ENCODE measurements at regions not wholly inside any gene's neighbourhood (a gene's known extent, or its start where the extent isn't known, plus 50 kb on each side); places are given as distances from the start of the nearest gene placed in this dataset.

GRCh38 chr2:223460774-223461211, 141.4 kb downstream of the SCG2 start (continued):
- TF ChIP-seq, protein P1, sequence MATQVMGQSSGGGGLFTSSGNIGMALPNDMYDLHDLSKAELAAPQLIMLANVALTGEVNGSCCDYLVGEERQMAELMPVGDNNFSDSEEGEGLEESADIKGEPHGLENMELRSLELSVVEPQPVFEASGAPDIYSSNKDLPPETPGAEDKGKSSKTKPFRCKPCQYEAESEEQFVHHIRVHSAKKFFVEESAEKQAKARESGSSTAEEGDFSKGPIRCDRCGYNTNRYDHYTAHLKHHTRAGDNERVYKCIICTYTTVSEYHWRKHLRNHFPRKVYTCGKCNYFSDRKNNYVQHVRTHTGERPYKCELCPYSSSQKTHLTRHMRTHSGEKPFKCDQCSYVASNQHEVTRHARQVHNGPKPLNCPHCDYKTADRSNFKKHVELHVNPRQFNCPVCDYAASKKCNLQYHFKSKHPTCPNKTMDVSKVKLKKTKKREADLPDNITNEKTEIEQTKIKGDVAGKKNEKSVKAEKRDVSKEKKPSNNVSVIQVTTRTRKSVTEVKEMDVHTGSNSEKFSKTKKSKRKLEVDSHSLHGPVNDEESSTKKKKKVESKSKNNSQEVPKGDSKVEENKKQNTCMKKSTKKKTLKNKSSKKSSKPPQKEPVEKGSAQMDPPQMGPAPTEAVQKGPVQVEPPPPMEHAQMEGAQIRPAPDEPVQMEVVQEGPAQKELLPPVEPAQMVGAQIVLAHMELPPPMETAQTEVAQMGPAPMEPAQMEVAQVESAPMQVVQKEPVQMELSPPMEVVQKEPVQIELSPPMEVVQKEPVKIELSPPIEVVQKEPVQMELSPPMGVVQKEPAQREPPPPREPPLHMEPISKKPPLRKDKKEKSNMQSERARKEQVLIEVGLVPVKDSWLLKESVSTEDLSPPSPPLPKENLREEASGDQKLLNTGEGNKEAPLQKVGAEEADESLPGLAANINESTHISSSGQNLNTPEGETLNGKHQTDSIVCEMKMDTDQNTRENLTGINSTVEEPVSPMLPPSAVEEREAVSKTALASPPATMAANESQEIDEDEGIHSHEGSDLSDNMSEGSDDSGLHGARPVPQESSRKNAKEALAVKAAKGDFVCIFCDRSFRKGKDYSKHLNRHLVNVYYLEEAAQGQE (IDR thresholded peaks at IDR 0.05; ENCODE audit: low read depth, low read length), result peak; percentile 40; the same call in 1 of the 2 replicates
- TF ChIP-seq RCOR1 (IDR thresholded peaks at IDR 0.05; ENCODE audit: low read length) (no peak), FOXM1 (IDR thresholded peaks at IDR 0.05; ENCODE audit: low read depth) (peak; percentile 91)
- TF ChIP-seq, protein P2, sequence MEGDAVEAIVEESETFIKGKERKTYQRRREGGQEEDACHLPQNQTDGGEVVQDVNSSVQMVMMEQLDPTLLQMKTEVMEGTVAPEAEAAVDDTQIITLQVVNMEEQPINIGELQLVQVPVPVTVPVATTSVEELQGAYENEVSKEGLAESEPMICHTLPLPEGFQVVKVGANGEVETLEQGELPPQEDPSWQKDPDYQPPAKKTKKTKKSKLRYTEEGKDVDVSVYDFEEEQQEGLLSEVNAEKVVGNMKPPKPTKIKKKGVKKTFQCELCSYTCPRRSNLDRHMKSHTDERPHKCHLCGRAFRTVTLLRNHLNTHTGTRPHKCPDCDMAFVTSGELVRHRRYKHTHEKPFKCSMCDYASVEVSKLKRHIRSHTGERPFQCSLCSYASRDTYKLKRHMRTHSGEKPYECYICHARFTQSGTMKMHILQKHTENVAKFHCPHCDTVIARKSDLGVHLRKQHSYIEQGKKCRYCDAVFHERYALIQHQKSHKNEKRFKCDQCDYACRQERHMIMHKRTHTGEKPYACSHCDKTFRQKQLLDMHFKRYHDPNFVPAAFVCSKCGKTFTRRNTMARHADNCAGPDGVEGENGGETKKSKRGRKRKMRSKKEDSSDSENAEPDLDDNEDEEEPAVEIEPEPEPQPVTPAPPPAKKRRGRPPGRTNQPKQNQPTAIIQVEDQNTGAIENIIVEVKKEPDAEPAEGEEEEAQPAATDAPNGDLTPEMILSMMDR (IDR thresholded peaks at IDR 0.05), result no peak

- Histone ChIP-seq H3K27me3 (ENCODE audit: insufficient read depth) (no peaks in the 10 kb centered on the region), H3K4me3 (ENCODE audit: low read depth in 2 of 2, low read length in 1 of 2) (no peak overlapping the region), H3K36me3 (replicated peaks in 1 of 2; ENCODE audit: control insufficient read depth in 1 of 2, insufficient read depth in 2 of 2, low read length in 1 of 2) (no peaks in the 10 kb centered on the region), H4K20me1 (ENCODE audit: insufficient read depth) (no peaks in the 10 kb centered on the region), H3K4me1 (ENCODE audit: control insufficient read depth in 1 of 2, insufficient read depth in 2 of 2, low read depth in 1 of 2, low read length in 1 of 2) (peaks cover 11 to 26% of the 10 kb centered on the region in 2 experiments), H3K9ac (no peak overlapping the region), H3K9me3 (no peaks in the 10 kb centered on the region), H3K27ac (ENCODE audit: low read depth in 2 of 2, low read length in 1 of 2) (no peak overlapping the region), H2AFZ (ENCODE audit: low read depth) (no peak overlapping the region), H3F3A (replicated peaks; ENCODE audit: insufficient read depth) (peaks cover 31% of the 10 kb centered on the region), H3K4me2 (no peak overlapping the region), H3K9me2 (no peaks in the 10 kb centered on the region), H3K79me2 (ENCODE audit: insufficient read depth) (no peaks in the 10 kb centered on the region)
- whole genome bisulfite sequencing (ENCODE audit: low lambda C conversion rate), result 100% methylated on average over 2 of the region's 2 CpGs
- no peak for TF ChIP-seq RCOR1 (IDR thresholded peaks at IDR 0.05; ENCODE audit: low read length)
- TF ChIP-seq GABPA (IDR thresholded peaks at IDR 0.05; ENCODE audit: low read depth), result no peak
- no peak for TF ChIP-seq FOXJ3 (CRISPR knock-in tag; IDR thresholded peaks at IDR 0.05)
- TF ChIP-seq, protein P3, sequence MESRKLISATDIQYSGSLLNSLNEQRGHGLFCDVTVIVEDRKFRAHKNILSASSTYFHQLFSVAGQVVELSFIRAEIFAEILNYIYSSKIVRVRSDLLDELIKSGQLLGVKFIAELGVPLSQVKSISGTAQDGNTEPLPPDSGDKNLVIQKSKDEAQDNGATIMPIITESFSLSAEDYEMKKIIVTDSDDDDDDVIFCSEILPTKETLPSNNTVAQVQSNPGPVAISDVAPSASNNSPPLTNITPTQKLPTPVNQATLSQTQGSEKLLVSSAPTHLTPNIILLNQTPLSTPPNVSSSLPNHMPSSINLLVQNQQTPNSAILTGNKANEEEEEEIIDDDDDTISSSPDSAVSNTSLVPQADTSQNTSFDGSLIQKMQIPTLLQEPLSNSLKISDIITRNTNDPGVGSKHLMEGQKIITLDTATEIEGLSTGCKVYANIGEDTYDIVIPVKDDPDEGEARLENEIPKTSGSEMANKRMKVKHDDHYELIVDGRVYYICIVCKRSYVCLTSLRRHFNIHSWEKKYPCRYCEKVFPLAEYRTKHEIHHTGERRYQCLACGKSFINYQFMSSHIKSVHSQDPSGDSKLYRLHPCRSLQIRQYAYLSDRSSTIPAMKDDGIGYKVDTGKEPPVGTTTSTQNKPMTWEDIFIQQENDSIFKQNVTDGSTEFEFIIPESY (IDR thresholded peaks at IDR 0.05; ENCODE audit: borderline replicate concordance, low read depth), result no peak
- no peak for TF ChIP-seq CHD2 (IDR thresholded peaks at IDR 0.05; ENCODE audit: low read length, partially characterized antibody)
- TF ChIP-seq TAF1 (IDR thresholded peaks at IDR 0.05; ENCODE audit: borderline replicate concordance, low read depth, low read length), result no peak
- TF ChIP-seq USF1 (IDR thresholded peaks at IDR 0.05; ENCODE audit: borderline replicate concordance, low read depth), result no peak
- no peak for TF ChIP-seq FOXM1 (IDR thresholded peaks at IDR 0.05; ENCODE audit: low read depth)
- TF ChIP-seq POLR2AphosphoS5 (IDR thresholded peaks at IDR 0.05; ENCODE audit: low read depth, low read length), result no peak
- TF ChIP-seq ELF1 (IDR thresholded peaks at IDR 0.05), result no peak
- no peak for TF ChIP-seq EZH2phosphoT487 (IDR thresholded peaks at IDR 0.05; ENCODE audit: borderline replicate concordance, low read depth)
- DNase-seq, result no peak
- POLR2A ChIA-PET, result no interaction called here
- CTCF ChIA-PET, result interaction anchor here (1.2 to 1.3 kb wide), 3 partner anchors 10 to 138 kb away, joined by 3 to 7 read pairs (median 4); partner anchors contain the start of gene SCG2
Observed at GRCh38 chr2:223464071-223464470, 138.1 kb downstream of the SCG2 start.

Data from SK-N-SH (cell line).